ENCODE measurements at regions not wholly inside any gene's neighbourhood (a gene's known extent, or its start where the extent isn't known, plus 50 kb on each side); places are given as distances from the start of the nearest gene placed in this dataset.
A peak's percentile ranks its signal among the peaks of the same experiment; 100 is the strongest.

GRCh38 chr7:25750744-25751508 lies 401.1 kb upstream of the NFE2L3 start:
- H3K27ac ChIP-seq: peak overlapping the region; percentile 82 to 89 (median 88)
- H3K27me3 ChIP-seq: no peaks in the 10 kb centered on the region
- 81 to 84% methylated on average over 14 of the region's 14 CpGs for WGBS, 2 donors
- TF ChIP-seq, protein P1, sequence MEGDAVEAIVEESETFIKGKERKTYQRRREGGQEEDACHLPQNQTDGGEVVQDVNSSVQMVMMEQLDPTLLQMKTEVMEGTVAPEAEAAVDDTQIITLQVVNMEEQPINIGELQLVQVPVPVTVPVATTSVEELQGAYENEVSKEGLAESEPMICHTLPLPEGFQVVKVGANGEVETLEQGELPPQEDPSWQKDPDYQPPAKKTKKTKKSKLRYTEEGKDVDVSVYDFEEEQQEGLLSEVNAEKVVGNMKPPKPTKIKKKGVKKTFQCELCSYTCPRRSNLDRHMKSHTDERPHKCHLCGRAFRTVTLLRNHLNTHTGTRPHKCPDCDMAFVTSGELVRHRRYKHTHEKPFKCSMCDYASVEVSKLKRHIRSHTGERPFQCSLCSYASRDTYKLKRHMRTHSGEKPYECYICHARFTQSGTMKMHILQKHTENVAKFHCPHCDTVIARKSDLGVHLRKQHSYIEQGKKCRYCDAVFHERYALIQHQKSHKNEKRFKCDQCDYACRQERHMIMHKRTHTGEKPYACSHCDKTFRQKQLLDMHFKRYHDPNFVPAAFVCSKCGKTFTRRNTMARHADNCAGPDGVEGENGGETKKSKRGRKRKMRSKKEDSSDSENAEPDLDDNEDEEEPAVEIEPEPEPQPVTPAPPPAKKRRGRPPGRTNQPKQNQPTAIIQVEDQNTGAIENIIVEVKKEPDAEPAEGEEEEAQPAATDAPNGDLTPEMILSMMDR (IDR thresholded peaks at IDR 0.05): no peak
- TF ChIP-seq EP300 (IDR thresholded peaks at IDR 0.05) (peak in 2 of 4 donors; percentile 8 to 36), POLR2AphosphoS5 (IDR thresholded peaks at IDR 0.05) (peak; percentile 20 to 65 (median 58))
- no peak for DNase-seq
- H3K4me3 ChIP-seq: peak overlapping the region in 1 of 4 donors; percentile 16
- peaks cover 0 to 62% (median 53%) of the 10 kb centered on the region in 4 donors for H3K4me1 ChIP-seq
- no peaks in the 10 kb centered on the region for H3K36me3 ChIP-seq
- intact Hi-C loops (cut with DNase I): no loop called here
- H3K9me3 ChIP-seq: no peaks in the 10 kb centered on the region

DNA sequence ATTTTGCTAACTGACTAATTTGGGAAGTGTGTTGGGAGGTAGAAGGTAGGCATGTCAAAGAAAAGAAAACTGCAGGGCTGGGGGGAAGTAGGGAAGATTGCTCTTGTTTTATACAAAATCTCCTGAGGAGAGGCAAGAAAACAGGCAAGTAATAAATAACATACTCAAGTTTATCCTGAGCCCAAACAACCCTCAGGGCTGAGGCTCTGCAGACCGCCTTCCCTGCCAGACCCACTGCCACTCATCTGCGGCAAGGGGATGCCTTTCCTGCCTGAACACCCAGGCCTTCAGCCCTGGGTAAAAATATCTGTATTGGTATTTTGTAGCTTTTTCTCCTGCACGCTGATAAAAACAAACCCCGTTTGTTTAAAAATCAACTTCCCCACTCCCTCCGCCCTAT lies 399.8 kb upstream of the NFE2L3 start:
- TF ChIP-seq, protein P1 (IDR thresholded peaks at IDR 0.05): no peak
- TF ChIP-seq POLR2AphosphoS5 (IDR thresholded peaks at IDR 0.05) (peak; percentile 39 to 69 (median 68)), POLR2A (IDR thresholded peaks at IDR 0.05) (no peak), EP300 (IDR thresholded peaks at IDR 0.05) (peak in 1 of 4 donors; percentile 14)
- 75 to 81% methylated on average over 5 of the region's 5 CpGs for WGBS, 2 donors
- Histone ChIP-seq H3K27me3 (no peaks in the 10 kb centered on the region), H3K4me3 (no peak overlapping the region), H3K27ac (peak overlapping the region; percentile 82 to 89 (median 88)), H3K4me1 (peaks cover 0 to 72% (median 63%) of the 10 kb centered on the region in 4 donors), H3K9me3 (no peaks in the 10 kb centered on the region), H3K36me3 (no peaks in the 10 kb centered on the region)
- intact Hi-C loops (cut with DNase I): loop anchor here (2.0 kb wide), 1 partner anchor 89 kb away; no protein-coding TSS in a partner anchor
- no peak for DNase-seq

- H3K9me3 ChIP-seq: no peaks in the 10 kb centered on the region
- DNase-seq: no peak
- intact Hi-C loops (cut with DNase I): loop anchor here (2.0 kb wide), 1 partner anchor 90 kb away; no protein-coding TSS in a partner anchor
- no peak for TF ChIP-seq EP300 (IDR thresholded peaks at IDR 0.05)
- no peak for TF ChIP-seq POLR2AphosphoS5 (IDR thresholded peaks at IDR 0.05)
- TF ChIP-seq POLR2A (IDR thresholded peaks at IDR 0.05): no peak
- H3K27me3 ChIP-seq: no peaks in the 10 kb centered on the region
- 90 to 92% methylated on average over 16 of the region's 16 CpGs for WGBS, 2 donors
- peak overlapping the region; percentile 82 to 89 (median 88) for H3K27ac ChIP-seq
- peaks cover 0 to 75% (median 68%) of the 10 kb centered on the region in 4 donors for H3K4me1 ChIP-seq
- H3K4me3 ChIP-seq: no peak overlapping the region
- no peaks in the 10 kb centered on the region for H3K36me3 ChIP-seq
Observed at GRCh38 chr7:25752967-25753791, 398.8 kb upstream of the NFE2L3 start.

DNA sequence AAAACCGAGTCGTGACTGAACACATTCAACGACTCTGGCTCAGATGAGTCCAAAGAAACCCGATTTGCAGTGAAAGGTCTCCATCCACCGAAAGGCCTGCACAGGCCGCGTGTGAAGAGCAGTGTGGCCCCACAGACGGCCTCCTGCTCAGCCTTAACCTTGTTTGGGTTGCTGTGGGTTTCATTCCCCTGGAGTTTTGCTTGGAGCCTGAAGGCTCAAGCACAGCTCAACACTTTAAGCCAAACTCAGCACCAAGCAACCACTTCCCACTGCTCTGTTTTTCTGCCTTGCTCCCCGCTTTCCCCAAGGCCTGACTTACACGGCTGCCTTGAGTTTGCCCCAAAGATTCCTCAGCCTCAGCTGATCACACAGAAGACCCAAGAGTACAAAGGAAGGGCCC lies 398.2 kb upstream of the NFE2L3 start:
- Histone ChIP-seq H3K27me3 (no peaks in the 10 kb centered on the region), H3K36me3 (no peaks in the 10 kb centered on the region), H3K9me3 (no peaks in the 10 kb centered on the region), H3K4me1 (peaks cover 0 to 75% (median 68%) of the 10 kb centered on the region in 4 donors), H3K4me3 (no peak overlapping the region), H3K27ac (peak overlapping the region; percentile 82 to 89 (median 88))
- intact Hi-C loops (cut with DNase I): loop anchor here (2.0 kb wide), 2 partner anchors 91 to 93 kb away; no protein-coding TSS in a partner anchor
- no peak for TF ChIP-seq POLR2AphosphoS5 (IDR thresholded peaks at IDR 0.05)
- TF ChIP-seq, protein P1 (IDR thresholded peaks at IDR 0.05): no peak
- TF ChIP-seq POLR2A (IDR thresholded peaks at IDR 0.05): no peak
- no peak for TF ChIP-seq EP300 (IDR thresholded peaks at IDR 0.05)
- 92 to 95% methylated on average over 10 of the region's 10 CpGs for WGBS, 2 donors
- DNase-seq: no peak

- no peak overlapping the region for H3K4me3 ChIP-seq
- peak overlapping the region; percentile 82 to 89 (median 88) for H3K27ac ChIP-seq
- no peak for TF ChIP-seq POLR2A (IDR thresholded peaks at IDR 0.05)
- TF ChIP-seq, protein P1 (IDR thresholded peaks at IDR 0.05): no peak
- TF ChIP-seq EP300 (IDR thresholded peaks at IDR 0.05): peak; percentile 64 to 96 (median 72)
- peak; percentile 81 to 89 (median 87) for TF ChIP-seq POLR2AphosphoS5 (IDR thresholded peaks at IDR 0.05)
- peaks cover 0 to 75% (median 68%) of the 10 kb centered on the region in 4 donors for H3K4me1 ChIP-seq
- no peaks in the 10 kb centered on the region for H3K9me3 ChIP-seq
- WGBS, 2 donors: 88 to 91% methylated on average over 7 of the region's 7 CpGs
- H3K36me3 ChIP-seq: no peaks in the 10 kb centered on the region
- intact Hi-C loops (cut with DNase I): loop anchor here (2.0 kb wide), 1 partner anchor 92 kb away; no protein-coding TSS in a partner anchor
- H3K27me3 ChIP-seq: no peaks in the 10 kb centered on the region
- DNase-seq: peak; percentile 92
Observed at GRCh38 chr7:25754333-25754732, 397.7 kb upstream of the NFE2L3 start.

Data from sigmoid colon (tissue), 6 donors.